ENCODE measurements at regions not wholly inside any gene's neighbourhood (a gene's known extent, or its start where the extent isn't known, plus 50 kb on each side); places are given as distances from the start of the nearest gene placed in this dataset.

GRCh38 chrX:22378296-22378695, 105.6 kb downstream of the CBLL2 start:
- H3K4me2 ChIP-seq (ENCODE audit: low read depth, low read length): no peak overlapping the region
- no peaks in the 10 kb centered on the region for H3K79me2 ChIP-seq (ENCODE audit: low read length)
- no peak overlapping the region for H2AFZ ChIP-seq (ENCODE audit: low read length)
- H3K36me3 ChIP-seq (replicated peaks; ENCODE audit: insufficient read depth, low read length): no peaks in the 10 kb centered on the region
- H3K4me1 ChIP-seq (ENCODE audit: low read length): no peaks in the 10 kb centered on the region
- no peak overlapping the region for H3K4me3 ChIP-seq (ENCODE audit: low read length)
- no peaks in the 10 kb centered on the region for H3K27me3 ChIP-seq (replicated peaks; ENCODE audit: insufficient read depth, low read length)
- no peak overlapping the region for H3K27ac ChIP-seq (ENCODE audit: low read length)
- H3K9me2 ChIP-seq (replicated peaks; ENCODE audit: insufficient read depth, low read length): no peaks in the 10 kb centered on the region
- no peak for DNase-seq
- no peak overlapping the region for H3K9ac ChIP-seq (ENCODE audit: low read length)
- TF ChIP-seq EZH2 (optimal IDR thresholded peaks at IDR 0.05; ENCODE audit: low read depth, low read length) (no peak), EZH2phosphoT487 (IDR thresholded peaks at IDR 0.05; ENCODE audit: low read length) (no peak)
- no peaks in the 10 kb centered on the region for H3F3A ChIP-seq (ENCODE audit: insufficient read depth, low read length)
- no peaks in the 10 kb centered on the region for H4K20me1 ChIP-seq (ENCODE audit: insufficient read depth, low read length)
- H3K9me3 ChIP-seq (replicated peaks; ENCODE audit: insufficient read depth, low read length): no peaks in the 10 kb centered on the region

DNA sequence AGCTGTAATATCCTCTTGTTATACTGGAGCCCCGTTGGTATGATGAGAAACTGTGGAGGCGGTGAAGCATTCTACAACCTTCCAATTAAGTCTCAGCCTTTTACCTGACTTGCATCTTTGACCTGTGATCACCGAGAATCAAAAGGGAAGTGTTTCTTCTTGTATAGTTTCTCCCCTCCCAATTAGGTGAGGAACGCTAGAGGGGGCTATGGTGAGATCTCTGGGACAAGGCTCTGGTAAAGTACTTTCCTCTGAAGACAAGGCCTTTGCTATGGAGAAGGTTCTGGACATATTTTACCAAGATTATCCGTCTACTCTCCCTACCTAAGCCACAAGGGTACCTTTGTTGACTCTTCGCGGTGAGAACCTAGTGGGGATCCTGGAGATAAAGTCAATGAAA, 111.3 kb downstream of the CBLL2 start:
- no peaks in the 10 kb centered on the region for H3K4me1 ChIP-seq (ENCODE audit: low read length)
- H3K9me3 ChIP-seq (replicated peaks; ENCODE audit: insufficient read depth, low read length): no peaks in the 10 kb centered on the region
- H3K4me3 ChIP-seq (ENCODE audit: low read length): no peak overlapping the region
- H3F3A ChIP-seq (ENCODE audit: insufficient read depth, low read length): no peaks in the 10 kb centered on the region
- no peak for DNase-seq
- no peak overlapping the region for H3K4me2 ChIP-seq (ENCODE audit: low read depth, low read length)
- TF ChIP-seq EZH2 (optimal IDR thresholded peaks at IDR 0.05; ENCODE audit: low read depth, low read length) (no peak), EZH2phosphoT487 (IDR thresholded peaks at IDR 0.05; ENCODE audit: low read length) (no peak), CTCF (IDR thresholded peaks at IDR 0.05; ENCODE audit: low read length) (no peak)
- H4K20me1 ChIP-seq (ENCODE audit: insufficient read depth, low read length): no peaks in the 10 kb centered on the region
- H3K9me2 ChIP-seq (replicated peaks; ENCODE audit: insufficient read depth, low read length): no peaks in the 10 kb centered on the region
- no peak overlapping the region for H3K9ac ChIP-seq (ENCODE audit: low read length)
- H3K36me3 ChIP-seq (replicated peaks; ENCODE audit: insufficient read depth, low read length): no peaks in the 10 kb centered on the region
- H3K27me3 ChIP-seq (replicated peaks; ENCODE audit: insufficient read depth, low read length): no peaks in the 10 kb centered on the region
- H2AFZ ChIP-seq (ENCODE audit: low read length): no peak overlapping the region
- no peak overlapping the region for H3K27ac ChIP-seq (ENCODE audit: low read length)
- H3K79me2 ChIP-seq (ENCODE audit: low read length): no peaks in the 10 kb centered on the region

DNA sequence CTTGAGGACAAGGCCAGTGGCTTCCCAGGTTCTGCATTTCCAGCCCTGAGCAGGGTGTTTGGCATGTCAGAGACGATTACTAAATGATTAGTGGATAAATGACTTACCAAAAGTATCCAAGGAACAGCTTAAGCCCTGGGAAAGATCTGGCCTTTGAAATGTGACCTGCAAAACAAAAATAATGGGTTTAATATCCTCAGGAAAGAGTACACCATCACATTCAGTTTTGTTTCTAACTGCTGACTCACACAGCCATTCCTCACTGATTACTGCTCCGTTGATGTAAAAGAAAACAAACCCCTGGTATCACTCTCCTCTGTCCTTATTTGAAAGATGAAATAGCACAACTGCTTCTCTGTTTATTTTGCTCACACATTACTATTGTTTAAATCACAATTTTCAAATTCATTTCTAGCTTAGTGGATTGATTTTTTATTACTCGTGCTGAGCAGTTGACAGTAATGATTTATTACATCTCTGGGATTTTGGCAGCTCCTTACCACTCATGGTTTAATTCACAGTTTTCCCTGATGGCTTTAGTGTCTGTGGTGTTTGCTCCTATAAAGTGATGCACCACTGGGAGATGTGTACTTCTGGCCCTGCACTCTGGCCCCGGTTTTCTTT, 117.0 kb downstream of the CBLL2 start:
- no peak for DNase-seq
- Histone ChIP-seq H3K9ac (ENCODE audit: low read length) (no peak overlapping the region), H4K20me1 (ENCODE audit: insufficient read depth, low read length) (no peaks in the 10 kb centered on the region), H3K79me2 (ENCODE audit: low read length) (no peaks in the 10 kb centered on the region), H3K4me2 (ENCODE audit: low read depth, low read length) (no peak overlapping the region), H3K27ac (ENCODE audit: low read length) (no peak overlapping the region), H3K4me3 (ENCODE audit: low read length) (no peak overlapping the region), H3F3A (ENCODE audit: insufficient read depth, low read length) (no peaks in the 10 kb centered on the region), H3K9me2 (replicated peaks; ENCODE audit: insufficient read depth, low read length) (no peaks in the 10 kb centered on the region), H2AFZ (ENCODE audit: low read length) (no peak overlapping the region), H3K4me1 (ENCODE audit: low read length) (no peaks in the 10 kb centered on the region), H3K9me3 (replicated peaks; ENCODE audit: insufficient read depth, low read length) (no peaks in the 10 kb centered on the region), H3K27me3 (replicated peaks; ENCODE audit: insufficient read depth, low read length) (no peaks in the 10 kb centered on the region), H3K36me3 (replicated peaks; ENCODE audit: insufficient read depth, low read length) (no peaks in the 10 kb centered on the region)
- TF ChIP-seq CTCF (IDR thresholded peaks at IDR 0.05; ENCODE audit: low read length) (no peak), EZH2 (optimal IDR thresholded peaks at IDR 0.05; ENCODE audit: low read depth, low read length) (no peak), EZH2phosphoT487 (IDR thresholded peaks at IDR 0.05; ENCODE audit: low read length) (no peak)

DNA sequence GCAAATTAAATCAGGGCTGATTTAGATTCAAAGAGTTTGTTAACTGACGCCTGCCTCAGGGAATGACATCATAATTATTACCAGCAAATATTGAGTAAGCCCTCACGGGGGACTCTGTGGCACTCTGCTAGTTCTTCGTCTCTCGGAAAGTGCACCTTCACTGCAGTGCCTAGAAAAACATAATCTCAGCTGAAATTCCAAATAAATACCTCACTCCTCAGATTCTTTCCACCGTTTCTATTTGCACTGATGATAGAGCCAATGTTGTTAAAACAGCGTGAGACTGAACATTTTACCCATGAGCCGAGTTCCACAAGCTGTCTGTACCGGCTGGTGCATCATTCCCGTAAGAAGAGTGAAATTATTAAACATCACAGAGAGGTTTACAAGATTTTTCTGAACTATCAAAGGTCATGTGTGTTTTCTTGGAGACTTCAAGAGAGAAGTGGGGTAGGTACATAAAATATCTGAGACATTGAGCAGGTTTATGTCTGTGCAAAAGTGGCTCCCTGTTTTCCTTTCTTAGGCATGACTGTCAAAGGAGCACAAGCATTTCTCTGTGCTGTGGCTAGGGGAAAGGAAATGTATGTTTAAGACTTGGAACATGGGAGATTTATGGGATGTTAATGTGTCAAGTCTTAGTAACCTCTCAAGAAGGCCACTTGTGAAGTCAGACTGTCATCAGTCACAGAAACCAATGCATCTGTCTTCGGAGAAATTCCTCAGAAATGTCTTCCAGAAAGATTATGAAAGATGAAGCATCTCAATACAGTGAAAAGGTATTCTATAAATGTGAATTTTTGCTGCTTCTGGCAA, 119.6 kb downstream of the CBLL2 start:
- Histone ChIP-seq H3K27ac (ENCODE audit: low read length) (no peak overlapping the region), H3K4me2 (ENCODE audit: low read depth, low read length) (no peak overlapping the region), H3K36me3 (replicated peaks; ENCODE audit: insufficient read depth, low read length) (no peaks in the 10 kb centered on the region), H4K20me1 (ENCODE audit: insufficient read depth, low read length) (no peaks in the 10 kb centered on the region), H3K27me3 (replicated peaks; ENCODE audit: insufficient read depth, low read length) (no peaks in the 10 kb centered on the region), H3K9me2 (replicated peaks; ENCODE audit: insufficient read depth, low read length) (no peaks in the 10 kb centered on the region), H3K4me3 (ENCODE audit: low read length) (no peak overlapping the region), H3K9me3 (replicated peaks; ENCODE audit: insufficient read depth, low read length) (no peaks in the 10 kb centered on the region), H2AFZ (ENCODE audit: low read length) (no peak overlapping the region), H3K4me1 (ENCODE audit: low read length) (no peaks in the 10 kb centered on the region), H3F3A (ENCODE audit: insufficient read depth, low read length) (no peaks in the 10 kb centered on the region), H3K9ac (ENCODE audit: low read length) (no peak overlapping the region), H3K79me2 (ENCODE audit: low read length) (no peaks in the 10 kb centered on the region)
- DNase-seq: no peak
- TF ChIP-seq EZH2phosphoT487 (IDR thresholded peaks at IDR 0.05; ENCODE audit: low read length): no peak
- no peak for TF ChIP-seq EZH2 (optimal IDR thresholded peaks at IDR 0.05; ENCODE audit: low read depth, low read length)
- no peak for TF ChIP-seq CTCF (IDR thresholded peaks at IDR 0.05; ENCODE audit: low read length)

All from MM.1S (cell line).